Right cardiac atrium (tissue), 5 donors: ENCODE measurements at regions not wholly inside any gene's neighbourhood (a gene's known extent, or its start where the extent isn't known, plus 50 kb on each side); places are given as distances from the start of the nearest gene placed in this dataset.

Experiments
- ATAC-seq, 2 donors: fragments of 200-7000 bp; cut with Tn5 transposase; one replicate each; pipeline versions ENCODE4 v1.8.0 to v1.9.1; 2020; ENCODE audit warnings: moderate library complexity in 2 of 2, mild to moderate bottlenecking in 1 of 2
- DNase-seq, 3 donors: peaks; one replicate each; pipeline ENCODE4 v3.0.0-alpha.2; 2020
- H3K27ac ChIP-seq: one replicate; pipeline ENCODE4 v1.5.1; 2013; ENCODE audit warnings: mild to moderate bottlenecking, low read length, control low read depth, moderate library complexity
- H3K27me3 ChIP-seq: one replicate; pipeline ENCODE4 v1.6.1; 2013; ENCODE audit not compliant: control insufficient read depth, insufficient read depth
- H3K4me1 ChIP-seq: one replicate; pipeline ENCODE4 v1.6.1; 2013; ENCODE audit warnings: low read length; ENCODE audit not compliant: control insufficient read depth, insufficient read depth
- H3K4me3 ChIP-seq: one replicate; pipeline ENCODE4 v1.5.1; 2013; ENCODE audit warnings: low read length, control low read depth
- H3K9me3 ChIP-seq: one replicate; pipeline ENCODE4 v1.6.1; 2013; ENCODE audit warnings: low read length; ENCODE audit not compliant: control insufficient read depth
- WGBS: extraction: QIAGEN DNeasy Blood & Tissue Kit; methylation state at CpG from one replicate; pipeline ENCODE4 v1.1.7; 2013; 5-methylcytosine and 5-hydroxymethylcytosine counted together
- intact Hi-C, 4 donors: fragments of 100-400 bp; cut with DNase I; formaldehyde crosslinking; loops; one replicate each; pipeline versions ENCODE4 v1.11.0 to v1.14.0; 2022 to 2023
- donor health status: healthy with polysubstance abuse.
- donor health status: DM: no; HTN: yes; CAD: no.
- donor health status: DM: no; HTN: no; CAD: no.
- donor health status: DM: no; HTN: yes; CAD: no; lungs with severe emphysema.
- donor health status: DM: yes; HTN: yes; CAD: no.

- H3K4me3 ChIP-seq = no peak overlapping the region
- no peaks in the 10 kb centered on the region for H3K27me3 ChIP-seq
- no peak overlapping the region for H3K27ac ChIP-seq
- no peaks in the 10 kb centered on the region for H3K4me1 ChIP-seq
- intact Hi-C loops = no loop called here
- H3K9me3 ChIP-seq = no peaks in the 10 kb centered on the region
- no peak for ATAC-seq
- 89% methylated on average over 8 of the region's 8 CpGs for WGBS
- DNase-seq = no peak
Measured at GRCh38 chr4:57640391-57641100, 530.4 kb upstream of the IGFBP7 start.

- Histone ChIP-seq H3K4me1 (no peaks in the 10 kb centered on the region), H3K27me3 (no peaks in the 10 kb centered on the region), H3K9me3 (no peaks in the 10 kb centered on the region), H3K27ac (no peak overlapping the region), H3K4me3 (no peak overlapping the region)
- intact Hi-C loops = no loop called here
- DNase-seq (no peak), ATAC-seq (no peak)
- 76% methylated on average over 8 of the region's 8 CpGs for WGBS
Measured at GRCh38 chr4:57639561-57640382, 529.6 kb upstream of the IGFBP7 start.

GRCh38 chr4:57635910-57636309 is 525.7 kb upstream of the IGFBP7 start:
- intact Hi-C loops = no loop called here
- Histone ChIP-seq H3K4me3 (no peak overlapping the region), H3K9me3 (no peaks in the 10 kb centered on the region), H3K4me1 (no peaks in the 10 kb centered on the region), H3K27me3 (no peaks in the 10 kb centered on the region), H3K27ac (no peak overlapping the region)
- DNase-seq (no peak), ATAC-seq (no peak)

- DNase-seq (no peak), ATAC-seq (no peak)
- 64% methylated on average over 3 of the region's 3 CpGs for WGBS
- no peak overlapping the region for H3K4me3 ChIP-seq
- no peaks in the 10 kb centered on the region for H3K9me3 ChIP-seq
- H3K27me3 ChIP-seq = no peaks in the 10 kb centered on the region
- intact Hi-C loops = no loop called here
- H3K4me1 ChIP-seq = no peaks in the 10 kb centered on the region
- H3K27ac ChIP-seq = no peak overlapping the region
Measured at GRCh38 chr4:57633212-57633859, 523.2 kb upstream of the IGFBP7 start.

GRCh38 chr4:57632564-57632963 is 522.4 kb upstream of the IGFBP7 start:
- intact Hi-C loops = no loop called here
- Histone ChIP-seq H3K9me3 (no peaks in the 10 kb centered on the region), H3K27me3 (no peaks in the 10 kb centered on the region), H3K4me1 (no peaks in the 10 kb centered on the region), H3K27ac (no peak overlapping the region), H3K4me3 (no peak overlapping the region)
- DNase-seq (no peak), ATAC-seq (no peak)
- 85% methylated on average over 2 of the region's 2 CpGs for WGBS

GRCh38 chr4:57631147-57631546 is 521.0 kb upstream of the IGFBP7 start:
- WGBS = 88% methylated on average over 4 of the region's 4 CpGs
- Histone ChIP-seq H3K9me3 (no peaks in the 10 kb centered on the region), H3K4me1 (no peaks in the 10 kb centered on the region), H3K27ac (no peak overlapping the region), H3K4me3 (no peak overlapping the region), H3K27me3 (no peaks in the 10 kb centered on the region)
- DNase-seq = no peak
- intact Hi-C loops = no loop called here
- no peak for ATAC-seq

- Histone ChIP-seq H3K27me3 (no peaks in the 10 kb centered on the region), H3K9me3 (no peaks in the 10 kb centered on the region), H3K27ac (no peak overlapping the region), H3K4me3 (no peak overlapping the region), H3K4me1 (no peaks in the 10 kb centered on the region)
- intact Hi-C loops = no loop called here
- DNase-seq = no peak
- ATAC-seq = no peak
- WGBS = 88% methylated on average over 5 of the region's 5 CpGs
Measured at GRCh38 chr4:57628004-57628403, 517.8 kb upstream of the IGFBP7 start.

GRCh38 chr4:57614257-57614932 is 504.2 kb upstream of the IGFBP7 start:
- Histone ChIP-seq H3K9me3 (no peaks in the 10 kb centered on the region), H3K4me1 (no peaks in the 10 kb centered on the region), H3K4me3 (no peak overlapping the region), H3K27me3 (no peaks in the 10 kb centered on the region), H3K27ac (no peak overlapping the region)
- WGBS = 33% methylated on average over 5 of the region's 5 CpGs
- DNase-seq (no peak), ATAC-seq (no peak)
- intact Hi-C loops = no loop called here

- H3K27me3 ChIP-seq = no peaks in the 10 kb centered on the region
- no peaks in the 10 kb centered on the region for H3K4me1 ChIP-seq
- no peak overlapping the region for H3K4me3 ChIP-seq
- H3K27ac ChIP-seq = no peak overlapping the region
- WGBS = 29% methylated on average over 2 of the region's 2 CpGs
- DNase-seq = no peak
- no peak for ATAC-seq
- intact Hi-C loops = no loop called here
- H3K9me3 ChIP-seq = no peaks in the 10 kb centered on the region
Measured at GRCh38 chr4:57612279-57612678, 502.1 kb upstream of the IGFBP7 start.

GRCh38 chr4:57607566-57608180 is 497.5 kb upstream of the IGFBP7 start:
- 80% methylated on average over 4 of the region's 4 CpGs for WGBS
- Histone ChIP-seq H3K9me3 (no peaks in the 10 kb centered on the region), H3K4me1 (no peaks in the 10 kb centered on the region), H3K27me3 (no peaks in the 10 kb centered on the region), H3K27ac (no peak overlapping the region), H3K4me3 (no peak overlapping the region)
- intact Hi-C loops = no loop called here
- ATAC-seq (no peak), DNase-seq (no peak)
